Endodermal cell (in vitro differentiated cells): ENCODE measurements at regions not wholly inside any gene's neighbourhood (a gene's known extent, or its start where the extent isn't known, plus 50 kb on each side); places are given as distances from the start of the nearest gene placed in this dataset.

Source experiments
- DNase-seq: peaks from one replicate; pipeline ENCODE4 v3.0.0-alpha.2; 2017
- H3K27ac ChIP-seq: 2 replicates; pipeline ENCODE4 v1.5.1; 2013; ENCODE audit warnings: mild to moderate bottlenecking, low read depth, low read length, moderate library complexity
- H3K27me3 ChIP-seq: 2 replicates; pipeline ENCODE4 v1.6.1; 2013; ENCODE audit warnings: mild to moderate bottlenecking, low read length, moderate library complexity; ENCODE audit not compliant: insufficient read depth, control insufficient read depth, poor library complexity, severe bottlenecking
- H3K36me3 ChIP-seq: 2 replicates; pipeline ENCODE4 v1.7.0; 2013; ENCODE audit warnings: mild to moderate bottlenecking, low read length, moderate library complexity; ENCODE audit not compliant: control insufficient read depth, insufficient read depth
- H3K4me1 ChIP-seq: one replicate; pipeline ENCODE4 v1.7.0; 2013; ENCODE audit warnings: low read length; ENCODE audit not compliant: control insufficient read depth, insufficient read depth
- H3K4me3 ChIP-seq: 2 replicates; pipeline ENCODE4 v1.5.1; 2013; ENCODE audit warnings: mild to moderate bottlenecking, low read length, moderate library complexity
- H3K9ac ChIP-seq: 2 replicates; pipeline ENCODE4 v1.6.1; 2013; ENCODE audit warnings: mild to moderate bottlenecking, low read length, moderate library complexity; ENCODE audit not compliant: poor library complexity, severe bottlenecking; ENCODE audit errors: extremely low read depth
- H3K9me3 ChIP-seq: 2 replicates; pipeline ENCODE4 v1.6.1; 2013; ENCODE audit warnings: mild to moderate bottlenecking, low read length, moderate library complexity; ENCODE audit not compliant: control insufficient read depth
- H3K27ac Mint-ChIP-seq: 2 replicates; pipeline ENCODE4 v1.8.0; 2020; ENCODE audit warnings: mixed read lengths
- H3K27me3 Mint-ChIP-seq: 2 replicates; pipeline ENCODE4 v1.8.0; 2021; ENCODE audit warnings: mild to moderate bottlenecking, mixed read lengths; ENCODE audit not compliant: insufficient read depth
- H3K36me3 Mint-ChIP-seq: 2 replicates; pipeline ENCODE4 v1.8.0; 2020; ENCODE audit warnings: low read depth, mixed read lengths
- H3K4me1 Mint-ChIP-seq: 2 replicates; pipeline ENCODE4 v1.8.0; 2020; ENCODE audit warnings: mixed read lengths
- H3K4me3 Mint-ChIP-seq: 2 replicates; pipeline ENCODE4 v1.8.0; 2020; ENCODE audit warnings: mild to moderate bottlenecking, moderate library complexity, mixed read lengths
- H3K9me3 Mint-ChIP-seq: 2 replicates; pipeline ENCODE4 v1.8.0; 2020; ENCODE audit warnings: mild to moderate bottlenecking, mixed read lengths
- WGBS, 2 experiments: methylation state at CpG; one replicate each; pipeline versions ENCODE4 v1.1.5 to v1.1.7; 2013; ENCODE audit warnings: missing lambda C conversion rate in 2 of 2, mixed read lengths in 1 of 2; ENCODE audit not compliant: insufficient coverage in 1 of 2, insufficient read length in 1 of 2; 5-methylcytosine and 5-hydroxymethylcytosine counted together
- TF ChIP-seq, protein P1 (sequence below): fragments of 200-600 bp; sonication (generic); conservative IDR thresholded peaks from 2 replicates; pipeline ENCODE4 v1.5.0; 2021; ENCODE audit warnings: antibody characterized with exemption, mild to moderate bottlenecking

DNA sequence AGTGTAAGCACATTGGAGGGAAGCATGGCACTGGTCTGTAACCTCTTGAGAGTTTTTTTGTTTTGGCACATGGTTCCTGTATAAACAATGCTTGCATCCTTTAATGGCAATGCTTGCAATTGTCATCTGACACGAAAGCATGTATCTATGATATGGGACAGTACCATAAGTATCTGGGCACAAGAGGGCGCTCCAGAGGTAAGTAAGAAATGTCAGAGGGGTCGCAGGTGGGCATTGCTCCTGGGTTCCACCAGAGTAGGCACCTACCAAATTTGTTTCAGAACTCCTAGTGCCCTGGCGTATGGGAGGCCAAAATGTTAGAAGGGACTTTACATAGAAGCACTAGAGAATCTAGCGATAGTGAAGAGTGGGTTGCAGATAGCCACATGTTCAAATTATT, 58.7 kb upstream of the BCHE start:
- Mint-ChIP-seq H3K4me1 (no peaks in the 10 kb centered on the region), H3K27me3 (no peaks in the 10 kb centered on the region), H3K4me3 (no peak overlapping the region), H3K36me3 (no peaks in the 10 kb centered on the region), H3K9me3 (no peaks in the 10 kb centered on the region), H3K27ac (no peak overlapping the region)
- no peaks in the 10 kb centered on the region for H3K36me3 ChIP-seq
- TF ChIP-seq, protein P1, sequence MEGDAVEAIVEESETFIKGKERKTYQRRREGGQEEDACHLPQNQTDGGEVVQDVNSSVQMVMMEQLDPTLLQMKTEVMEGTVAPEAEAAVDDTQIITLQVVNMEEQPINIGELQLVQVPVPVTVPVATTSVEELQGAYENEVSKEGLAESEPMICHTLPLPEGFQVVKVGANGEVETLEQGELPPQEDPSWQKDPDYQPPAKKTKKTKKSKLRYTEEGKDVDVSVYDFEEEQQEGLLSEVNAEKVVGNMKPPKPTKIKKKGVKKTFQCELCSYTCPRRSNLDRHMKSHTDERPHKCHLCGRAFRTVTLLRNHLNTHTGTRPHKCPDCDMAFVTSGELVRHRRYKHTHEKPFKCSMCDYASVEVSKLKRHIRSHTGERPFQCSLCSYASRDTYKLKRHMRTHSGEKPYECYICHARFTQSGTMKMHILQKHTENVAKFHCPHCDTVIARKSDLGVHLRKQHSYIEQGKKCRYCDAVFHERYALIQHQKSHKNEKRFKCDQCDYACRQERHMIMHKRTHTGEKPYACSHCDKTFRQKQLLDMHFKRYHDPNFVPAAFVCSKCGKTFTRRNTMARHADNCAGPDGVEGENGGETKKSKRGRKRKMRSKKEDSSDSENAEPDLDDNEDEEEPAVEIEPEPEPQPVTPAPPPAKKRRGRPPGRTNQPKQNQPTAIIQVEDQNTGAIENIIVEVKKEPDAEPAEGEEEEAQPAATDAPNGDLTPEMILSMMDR, result peak; percentile 82
- DNase-seq, result peak; percentile 90
- no peak overlapping the region for H3K4me3 ChIP-seq
- no peaks in the 10 kb centered on the region for H3K9me3 ChIP-seq
- H3K4me1 ChIP-seq, result no peaks in the 10 kb centered on the region
- H3K27me3 ChIP-seq, result no peaks in the 10 kb centered on the region
- H3K27ac ChIP-seq, result no peak overlapping the region
- 43% methylated on average over 5 of the region's 5 CpGs; no CpG with 5 or more reads in 1 of the 2 experiments for WGBS, 2 experiments
- no peak overlapping the region for H3K9ac ChIP-seq

DNA sequence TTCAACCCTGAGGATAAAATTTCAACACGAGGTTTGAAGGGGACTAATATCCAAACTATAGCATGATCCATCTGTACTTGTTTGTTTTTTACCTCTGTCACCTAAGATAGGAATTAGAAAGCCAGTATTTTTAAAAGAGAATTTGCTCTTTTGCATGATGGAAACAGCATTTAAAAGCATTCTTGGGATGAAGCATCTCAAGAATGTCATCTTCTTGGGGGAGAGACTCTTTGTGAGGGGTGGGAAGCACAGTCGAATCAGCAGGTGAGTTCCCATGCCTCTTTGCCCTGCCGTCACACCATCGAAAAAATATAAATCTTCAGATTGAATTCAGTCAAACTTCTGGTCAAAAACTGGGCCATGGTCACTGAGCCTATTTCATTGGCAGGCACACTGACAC, 55.3 kb upstream of the BCHE start:
- H3K4me1 ChIP-seq, result no peaks in the 10 kb centered on the region
- H3K27me3 ChIP-seq, result no peaks in the 10 kb centered on the region
- no peaks in the 10 kb centered on the region for H3K36me3 ChIP-seq
- Mint-ChIP-seq H3K4me1 (no peaks in the 10 kb centered on the region), H3K27me3 (no peaks in the 10 kb centered on the region), H3K4me3 (no peak overlapping the region), H3K36me3 (no peaks in the 10 kb centered on the region), H3K9me3 (no peaks in the 10 kb centered on the region), H3K27ac (no peak overlapping the region)
- 72 to 100% methylated on average over 1 to 4 of the region's 4 CpGs for WGBS, 2 experiments
- H3K27ac ChIP-seq, result no peak overlapping the region
- H3K4me3 ChIP-seq, result no peak overlapping the region
- no peak for DNase-seq
- no peaks in the 10 kb centered on the region for H3K9me3 ChIP-seq
- TF ChIP-seq, protein P1, result no peak
- H3K9ac ChIP-seq, result no peak overlapping the region
